Urinary bladder (tissue), 3 donors: ENCODE measurements at regions not wholly inside any gene's neighbourhood (a gene's known extent, or its start where the extent isn't known, plus 50 kb on each side); places are given as distances from the start of the nearest gene placed in this dataset.

ENCODE experiments used
- DNase-seq: peaks from one replicate; pipeline ENCODE4 v3.0.0-alpha.2; 2015; ENCODE audit errors: extremely low spot score
- H3K27ac ChIP-seq: one replicate; pipeline ENCODE4 v1.5.1; 2013; ENCODE audit warnings: low read depth, mild to moderate bottlenecking, moderate library complexity
- H3K36me3 ChIP-seq: one replicate; pipeline ENCODE4 v1.6.1; 2013; ENCODE audit warnings: mild to moderate bottlenecking, moderate library complexity; ENCODE audit not compliant: insufficient read depth
- H3K4me1 ChIP-seq: one replicate; pipeline ENCODE4 v1.6.1; 2013; ENCODE audit warnings: mild to moderate bottlenecking, moderate library complexity; ENCODE audit not compliant: insufficient read depth
- H3K4me3 ChIP-seq: one replicate; pipeline ENCODE4 v1.5.1; 2013; ENCODE audit warnings: low read depth, low read length
- WGBS: extraction: QIAGEN DNeasy Blood & Tissue Kit; methylation state at CpG from one replicate; pipeline ENCODE4 v1.1.7; 2013; 5-methylcytosine and 5-hydroxymethylcytosine counted together
- donor health status: healthy with polysubstance abuse.
- donor health status: healthy.

GRCh38 chr10:9745158-9745557 lies 1272.5 kb upstream of the CELF2 start:
- 87% methylated on average over 1 of the region's 1 CpG for WGBS
- H3K27ac ChIP-seq, result no peak overlapping the region
- H3K4me1 ChIP-seq, result no peaks in the 10 kb centered on the region
- H3K4me3 ChIP-seq, result no peak overlapping the region
- no peaks in the 10 kb centered on the region for H3K36me3 ChIP-seq
- no peak for DNase-seq

- 86% methylated on average over 6 of the region's 6 CpGs for WGBS
- Histone ChIP-seq H3K36me3 (no peaks in the 10 kb centered on the region), H3K4me1 (no peaks in the 10 kb centered on the region), H3K4me3 (no peak overlapping the region), H3K27ac (no peak overlapping the region)
- DNase-seq, result no peak
Measured at GRCh38 chr10:9757176-9757575, 1260.5 kb upstream of the CELF2 start.

DNA sequence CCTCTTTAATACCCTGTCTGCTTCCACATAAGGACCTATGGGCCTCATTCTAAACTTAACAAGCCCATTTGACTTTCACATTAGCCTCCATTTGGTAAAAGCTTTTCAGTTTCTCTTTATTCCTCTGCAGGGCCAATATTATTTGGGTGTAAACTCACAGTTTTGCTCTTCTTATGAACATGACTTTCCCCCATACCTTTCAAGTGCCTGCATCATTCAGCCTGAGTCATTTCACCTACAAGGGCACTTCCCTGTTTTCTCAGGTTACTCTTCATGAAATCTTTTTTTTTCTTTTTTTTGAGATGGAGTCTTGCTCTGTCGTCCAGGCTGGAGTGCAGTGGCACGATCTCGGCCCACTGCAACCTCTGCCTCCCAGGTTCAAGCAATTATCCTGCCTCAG lies 1258.1 kb upstream of the CELF2 start:
- no peaks in the 10 kb centered on the region for H3K4me1 ChIP-seq
- 95% methylated on average over 3 of the region's 3 CpGs for WGBS
- no peak overlapping the region for H3K27ac ChIP-seq

GRCh38 chr10:9762966-9763656 lies 1254.6 kb upstream of the CELF2 start:
- no peaks in the 10 kb centered on the region for H3K4me1 ChIP-seq
- WGBS, result 57% methylated on average over 7 of the region's 7 CpGs
- no peak for DNase-seq

More for the DNA sequence above, 1258.1 kb upstream of the CELF2 start:
- H3K4me3 ChIP-seq, result no peak overlapping the region
- DNase-seq, result no peak
- no peaks in the 10 kb centered on the region for H3K36me3 ChIP-seq

GRCh38 chr10:9766762-9767161 lies 1250.9 kb upstream of the CELF2 start:
- Histone ChIP-seq H3K4me1 (no peaks in the 10 kb centered on the region), H3K36me3 (no peaks in the 10 kb centered on the region), H3K27ac (no peak overlapping the region), H3K4me3 (no peak overlapping the region)
- no peak for DNase-seq

More at GRCh38 chr10:9762966-9763656, 1254.6 kb upstream of the CELF2 start:
- H3K27ac ChIP-seq, result no peak overlapping the region
- no peak overlapping the region for H3K4me3 ChIP-seq
- no peaks in the 10 kb centered on the region for H3K36me3 ChIP-seq

- Histone ChIP-seq H3K4me1 (no peaks in the 10 kb centered on the region), H3K36me3 (no peaks in the 10 kb centered on the region), H3K27ac (no peak overlapping the region), H3K4me3 (no peak overlapping the region)
- 76% methylated on average over 2 of the region's 2 CpGs for WGBS
- DNase-seq, result no peak
Measured at GRCh38 chr10:9781666-9782065, 1236.0 kb upstream of the CELF2 start.

- Histone ChIP-seq H3K4me3 (no peak overlapping the region), H3K36me3 (no peaks in the 10 kb centered on the region), H3K4me1 (no peaks in the 10 kb centered on the region), H3K27ac (no peak overlapping the region)
- WGBS, result 85% methylated on average over 1 of the region's 1 CpG
- no peak for DNase-seq
Measured at GRCh38 chr10:9786101-9786500, 1231.6 kb upstream of the CELF2 start.

DNA sequence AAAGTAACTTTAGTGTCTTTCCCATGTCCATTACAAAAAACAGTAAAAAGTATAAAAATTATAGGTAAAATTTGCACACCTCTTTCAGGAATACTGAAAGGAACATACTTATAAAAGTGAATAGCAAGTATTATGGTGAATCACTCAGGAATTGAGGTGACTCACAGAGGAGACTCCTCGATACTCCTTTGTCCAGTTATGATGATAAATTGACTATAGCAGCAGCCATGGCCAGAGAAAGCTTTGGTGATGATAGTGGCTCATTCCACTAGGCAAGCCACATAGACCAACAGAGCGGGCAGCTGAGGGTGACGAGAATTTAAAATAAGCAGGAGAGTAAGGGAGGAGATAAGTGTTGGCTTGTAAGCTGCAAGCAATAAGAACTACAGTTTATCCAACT lies 1231.1 kb upstream of the CELF2 start:
- Histone ChIP-seq H3K4me3 (no peak overlapping the region), H3K27ac (no peak overlapping the region), H3K4me1 (no peaks in the 10 kb centered on the region), H3K36me3 (no peaks in the 10 kb centered on the region)
- WGBS, result 96% methylated on average over 3 of the region's 3 CpGs
- DNase-seq, result no peak

DNA sequence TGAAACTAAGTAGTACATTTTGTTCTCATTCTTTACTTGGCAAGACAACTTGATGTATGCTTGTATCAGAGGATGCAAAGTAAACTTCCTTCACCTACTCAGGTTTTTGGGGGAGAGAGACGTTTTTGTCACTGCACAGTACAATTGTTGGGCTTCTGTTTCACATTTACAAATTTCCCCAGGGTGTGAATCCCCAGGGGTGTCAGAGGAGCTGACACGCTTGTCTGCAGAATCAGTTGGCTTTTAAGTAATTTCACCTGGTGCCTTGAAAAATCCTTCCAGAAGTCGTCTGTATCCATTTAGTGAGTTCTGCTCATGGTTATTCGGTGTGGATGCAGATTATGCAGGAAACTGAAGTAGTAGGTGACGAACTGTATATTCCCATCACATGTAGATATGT lies 1227.7 kb upstream of the CELF2 start:
- Histone ChIP-seq H3K36me3 (no peaks in the 10 kb centered on the region), H3K27ac (no peak overlapping the region), H3K4me1 (no peaks in the 10 kb centered on the region), H3K4me3 (no peak overlapping the region)
- WGBS, result 83% methylated on average over 5 of the region's 5 CpGs
- DNase-seq, result no peak

DNA sequence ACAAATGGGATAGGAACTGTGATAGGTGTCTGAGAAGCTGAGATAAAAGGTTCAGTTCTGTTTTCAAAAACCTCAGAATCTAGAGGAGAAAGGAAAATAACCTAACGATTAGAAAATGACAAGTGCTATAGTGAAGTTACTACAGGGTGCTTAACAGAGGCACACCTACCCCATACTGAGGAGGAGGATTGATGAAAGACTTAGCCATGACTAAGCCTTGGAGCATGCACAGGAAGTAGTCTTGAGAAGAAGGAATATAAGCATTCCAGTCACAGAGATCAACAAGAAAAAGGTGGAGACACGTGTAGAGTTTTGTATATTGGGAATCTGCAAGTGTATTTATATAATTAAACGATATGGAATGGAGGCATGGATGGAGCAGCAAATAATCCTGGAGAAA lies 1225.5 kb upstream of the CELF2 start:
- no peak for DNase-seq
- H3K27ac ChIP-seq, result no peak overlapping the region
- no peaks in the 10 kb centered on the region for H3K4me1 ChIP-seq
- H3K36me3 ChIP-seq, result no peaks in the 10 kb centered on the region
- WGBS, result 78% methylated on average over 3 of the region's 3 CpGs
- no peak overlapping the region for H3K4me3 ChIP-seq

GRCh38 chr10:9796564-9796963 lies 1221.1 kb upstream of the CELF2 start:
- no peak overlapping the region for H3K4me3 ChIP-seq
- H3K36me3 ChIP-seq, result no peaks in the 10 kb centered on the region
- 49% methylated on average over 3 of the region's 3 CpGs for WGBS
- H3K4me1 ChIP-seq, result no peaks in the 10 kb centered on the region
- no peak for DNase-seq
- no peak overlapping the region for H3K27ac ChIP-seq

- WGBS, result 75% methylated on average over 1 of the region's 1 CpG
- Histone ChIP-seq H3K27ac (no peak overlapping the region), H3K4me1 (no peaks in the 10 kb centered on the region), H3K36me3 (no peaks in the 10 kb centered on the region), H3K4me3 (no peak overlapping the region)
- DNase-seq, result no peak
Measured at GRCh38 chr10:9800011-9800410, 1217.7 kb upstream of the CELF2 start.

GRCh38 chr10:9800571-9800970 lies 1217.1 kb upstream of the CELF2 start:
- no peak overlapping the region for H3K4me3 ChIP-seq
- WGBS, result 87% methylated on average over 2 of the region's 2 CpGs
- no peak overlapping the region for H3K27ac ChIP-seq
- no peaks in the 10 kb centered on the region for H3K4me1 ChIP-seq
- H3K36me3 ChIP-seq, result no peaks in the 10 kb centered on the region
- no peak for DNase-seq

DNA sequence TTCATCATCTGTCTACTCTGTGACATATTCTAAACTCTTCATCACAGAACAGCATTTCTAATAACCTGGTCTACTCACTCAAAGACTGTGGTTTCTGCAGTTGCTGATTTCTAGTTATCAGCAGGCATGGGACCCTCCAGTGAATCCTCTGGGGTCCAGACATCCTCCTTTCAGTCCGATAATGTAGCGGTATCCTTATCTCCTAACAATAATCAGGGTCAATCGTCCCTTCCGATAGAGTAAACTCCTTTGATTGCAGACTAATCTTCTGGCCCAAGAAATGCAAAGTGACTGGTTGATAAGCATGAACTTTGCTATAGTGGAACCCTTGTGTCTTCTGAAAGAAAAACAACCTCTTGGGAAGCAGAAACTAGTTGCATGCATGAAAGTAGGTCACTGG lies 1209.8 kb upstream of the CELF2 start:
- H3K27ac ChIP-seq, result no peak overlapping the region
- no peaks in the 10 kb centered on the region for H3K4me1 ChIP-seq
- no peak for DNase-seq
- 44% methylated on average over 4 of the region's 4 CpGs for WGBS
- no peaks in the 10 kb centered on the region for H3K36me3 ChIP-seq
- H3K4me3 ChIP-seq, result no peak overlapping the region

DNA sequence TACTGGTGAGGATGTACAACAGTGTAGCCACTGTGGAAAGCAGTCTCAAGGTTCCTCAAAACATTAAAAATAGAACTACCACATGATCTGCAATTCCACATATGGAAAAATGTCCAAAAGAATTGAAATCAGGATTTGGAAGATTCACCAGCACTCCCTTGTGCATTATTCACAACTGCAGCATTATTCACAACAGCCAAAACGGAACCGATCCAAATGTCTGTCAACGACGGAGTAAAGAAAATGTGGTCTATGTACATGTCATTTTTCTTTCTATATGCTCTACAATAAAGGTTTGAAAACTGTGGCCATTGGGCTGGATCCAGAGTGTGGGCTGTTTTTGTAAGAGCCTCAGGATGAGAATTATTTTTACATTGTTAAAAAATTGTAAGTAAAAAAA lies 1206.1 kb upstream of the CELF2 start:
- 79% methylated on average over 4 of the region's 4 CpGs for WGBS
- no peak for DNase-seq
- Histone ChIP-seq H3K27ac (no peak overlapping the region), H3K4me1 (no peaks in the 10 kb centered on the region), H3K36me3 (no peaks in the 10 kb centered on the region), H3K4me3 (no peak overlapping the region)
